Tongue (tissue), 1 donor: ENCODE measurements at regions not wholly inside any gene's neighbourhood (a gene's known extent, or its start where the extent isn't known, plus 50 kb on each side); places are given as distances from the start of the nearest gene placed in this dataset.
"Not testable (repeated sequence)": the region's sequence is repeated elsewhere in the genome, so short reads cannot be mapped to it uniquely, and the experiment has no call there.

Experiments
- DNase-seq: peaks from one replicate; pipeline ENCODE4 v3.0.0-alpha.2; 2015

DNA sequence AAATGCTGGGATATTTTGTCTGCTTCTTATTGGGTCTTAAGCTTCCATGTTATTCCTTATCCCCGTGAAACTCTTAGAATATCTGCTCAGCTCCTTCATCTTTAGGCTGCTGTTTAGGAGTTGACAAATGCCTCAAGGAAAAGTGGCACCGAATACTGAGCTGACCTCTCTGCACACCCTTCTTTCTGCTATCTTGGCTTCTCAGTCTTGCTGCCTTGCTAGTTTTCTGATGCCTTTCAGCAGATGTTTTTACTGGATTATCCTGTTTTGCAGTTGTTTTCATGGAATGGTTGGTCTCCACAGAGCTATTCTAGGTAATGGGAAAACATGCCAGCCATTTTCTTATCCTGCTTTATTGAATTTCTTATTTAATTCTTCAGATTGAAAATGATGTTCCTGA, 86.3 kb downstream of the GYPE start:
- DNase-seq, result no peak

DNA sequence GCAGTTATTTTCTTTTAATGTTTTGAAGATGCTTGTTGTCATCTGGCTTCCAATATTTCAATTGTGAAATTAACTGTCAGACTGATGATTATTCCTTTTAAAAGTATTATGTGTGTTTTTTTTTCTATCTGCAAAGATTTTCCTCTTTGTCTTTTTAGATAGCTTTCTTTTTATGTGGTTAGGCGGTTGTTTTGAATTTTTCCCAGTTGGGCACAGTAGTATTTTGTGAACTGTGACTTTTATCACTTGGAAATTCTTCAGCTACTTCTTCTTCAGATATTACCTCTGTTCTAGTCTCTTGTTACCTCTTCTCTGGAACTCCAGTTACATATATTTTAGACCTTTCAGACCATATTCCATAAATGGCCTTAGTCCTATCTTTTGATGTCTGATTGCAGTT, 87.5 kb downstream of the GYPE start:
- not testable (repeated sequence) for DNase-seq

- DNase-seq, result not testable (repeated sequence)
Observed at GRCh38 chr4:143815375-143815774, 90.0 kb downstream of the GYPE start.

- not testable (repeated sequence) for DNase-seq
Observed at GRCh38 chr4:143813431-143814154, 91.8 kb downstream of the GYPE start.

DNA sequence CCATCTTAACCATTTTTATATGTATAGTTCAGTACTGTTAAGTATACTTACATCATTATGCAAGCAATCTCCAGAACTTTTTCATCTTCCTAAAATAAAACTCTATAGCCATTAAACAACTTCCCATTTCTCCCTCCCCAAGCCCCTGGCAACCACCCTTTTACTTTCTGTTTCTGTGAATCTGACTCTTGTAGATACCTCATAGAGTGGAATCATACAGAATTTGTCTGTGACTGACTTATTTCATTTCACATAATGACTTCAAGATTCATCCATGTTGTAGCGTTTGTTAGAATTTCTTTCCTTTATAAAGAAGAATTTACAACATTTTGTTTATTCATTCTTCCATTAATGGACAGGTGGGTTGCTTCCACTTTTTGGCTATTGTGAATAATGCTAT, 91.2 kb upstream of the FREM3 start:
- not testable (repeated sequence) for DNase-seq

DNA sequence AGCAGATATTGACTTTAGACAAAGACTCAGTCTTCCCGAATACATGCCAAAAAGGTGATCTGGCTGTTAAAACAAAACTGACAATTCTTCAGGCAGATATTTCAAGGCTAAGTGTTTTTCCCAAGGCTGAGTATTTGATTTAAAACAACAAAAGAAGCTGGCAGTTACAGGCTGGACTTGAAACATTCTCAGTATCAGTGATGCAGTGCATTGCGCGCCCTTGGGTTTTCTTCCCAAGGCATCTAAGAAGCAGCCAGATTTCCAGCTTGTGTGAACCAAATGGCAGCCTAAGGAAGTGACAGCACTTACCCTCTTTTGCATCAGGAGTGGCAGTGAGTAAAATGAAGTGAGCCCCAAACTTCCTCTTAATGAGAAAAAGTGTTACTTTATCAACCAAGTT, 90.0 kb upstream of the FREM3 start:
- not testable (repeated sequence) for DNase-seq

- not testable (repeated sequence) for DNase-seq
Observed at GRCh38 chr4:143789618-143790017, 89.1 kb upstream of the FREM3 start.

DNA sequence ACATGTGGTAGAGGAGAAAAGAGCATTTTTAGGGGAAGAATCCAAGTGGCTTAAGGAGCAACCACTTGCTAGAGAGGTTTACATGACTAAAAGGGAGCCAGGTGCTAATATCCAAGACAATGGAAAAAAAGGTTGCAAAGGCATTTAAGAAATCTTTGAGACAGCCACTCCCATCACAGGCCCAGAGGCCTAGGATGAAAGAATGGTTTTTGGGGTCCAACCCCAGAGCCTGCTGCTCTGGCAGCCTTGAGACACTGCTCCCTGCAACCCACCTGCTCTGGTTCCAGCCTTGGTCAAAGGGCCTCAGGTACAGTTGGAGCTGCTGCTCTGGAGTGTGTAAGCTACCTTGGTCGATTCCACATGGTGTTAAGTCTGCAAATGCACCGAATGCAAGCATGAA, 84.1 kb upstream of the FREM3 start:
- no peak for DNase-seq

DNA sequence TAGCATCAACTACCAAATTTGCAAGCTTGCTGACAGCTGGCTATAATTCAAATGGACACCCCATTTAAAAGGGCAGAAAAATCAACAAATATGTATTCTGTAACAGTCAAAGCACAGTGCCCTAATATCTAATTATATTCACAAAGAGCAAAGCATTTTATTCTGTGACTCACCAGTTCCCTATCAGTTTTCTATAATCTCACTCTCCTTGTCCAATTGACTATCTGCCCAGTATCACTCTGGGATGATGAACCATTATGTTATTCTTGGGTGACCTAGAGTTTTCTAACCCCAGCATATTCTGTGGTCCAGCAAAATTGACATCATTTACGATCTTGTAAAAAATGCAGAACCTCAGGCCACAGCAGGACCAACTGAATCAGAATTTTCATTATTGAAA, 82.0 kb upstream of the FREM3 start:
- DNase-seq, result no peak

GRCh38 chr4:143773998-143774895, 73.8 kb upstream of the FREM3 start:
- DNase-seq, result peak; percentile 18

GRCh38 chr4:143771269-143771668, 70.8 kb upstream of the FREM3 start:
- no peak for DNase-seq

- no peak for DNase-seq
Observed at GRCh38 chr4:143768007-143768591, 67.6 kb upstream of the FREM3 start.

- DNase-seq, result no peak
Observed at GRCh38 chr4:143763587-143763986, 63.1 kb upstream of the FREM3 start.

DNA sequence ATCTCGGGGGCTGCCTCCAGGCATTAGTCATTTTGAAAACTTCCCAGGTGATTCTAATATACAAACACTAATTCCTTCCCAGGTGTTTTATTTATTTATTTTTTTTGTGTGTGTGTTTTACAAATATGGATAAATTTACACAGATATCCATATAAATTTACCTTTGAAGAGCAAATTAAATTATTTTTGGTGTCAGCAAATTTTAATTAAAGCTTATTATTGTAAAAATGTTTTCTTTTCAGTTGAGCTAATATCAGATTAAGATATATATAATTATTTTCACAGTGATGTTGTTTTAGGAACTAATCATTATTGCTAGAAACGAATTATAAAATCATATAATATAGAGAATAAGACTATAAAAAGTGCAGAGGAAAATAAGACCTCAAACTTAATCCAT, 62.0 kb upstream of the FREM3 start:
- DNase-seq, result no peak
